ENCODE measurements at regions not wholly inside any gene's neighbourhood (a gene's known extent, or its start where the extent isn't known, plus 50 kb on each side); places are given as distances from the start of the nearest gene placed in this dataset.
"Not testable (repeated sequence)": the region's sequence is repeated elsewhere in the genome, so short reads cannot be mapped to it uniquely, and the experiment has no call there.

GRCh38 chr12:41661141-41661765, 473.1 kb downstream of the PDZRN4 start:
- H3K36me3 ChIP-seq (ENCODE audit: control insufficient read depth in 1 of 2, insufficient read depth in 2 of 2, low read length in 1 of 2), result no peaks in the 10 kb centered on the region
- H3K27ac ChIP-seq (ENCODE audit: low read depth in 1 of 2, low read length in 2 of 2), result no peak overlapping the region
- no peaks in the 10 kb centered on the region for H3K9me3 ChIP-seq (ENCODE audit: control insufficient read depth, low read length)
- H3K27me3 ChIP-seq (ENCODE audit: control insufficient read depth in 1 of 2, insufficient read depth in 2 of 2, low read length in 1 of 2), result no peaks in the 10 kb centered on the region
- 74 to 83% methylated on average over 4 of the region's 4 CpGs for WGBS, 2 donors
- H3K4me1 ChIP-seq (ENCODE audit: control insufficient read depth in 1 of 2, insufficient read depth in 2 of 2, low read length in 2 of 2), result no peaks in the 10 kb centered on the region
- no peak for DNase-seq
- no peak for ATAC-seq (ENCODE audit: low FRiP score)
- H3K4me3 ChIP-seq (ENCODE audit: low read length in 2 of 2), result no peak overlapping the region
- intact Hi-C loops (cut with DNase I), result no loop called here

- H3K4me1 ChIP-seq (ENCODE audit: control insufficient read depth in 1 of 2, insufficient read depth in 2 of 2, low read length in 2 of 2), result no peaks in the 10 kb centered on the region
- H3K4me3 ChIP-seq (ENCODE audit: low read length in 2 of 2), result no peak overlapping the region
- 88 to 92% methylated on average over 1 of the region's 1 CpG for WGBS, 2 donors
- peaks cover 3% of the 10 kb centered on the region for H3K9me3 ChIP-seq (ENCODE audit: control insufficient read depth, low read length)
- ATAC-seq (ENCODE audit: low FRiP score), result no peak
- H3K27ac ChIP-seq (ENCODE audit: low read depth in 1 of 2, low read length in 2 of 2), result no peak overlapping the region
- no peaks in the 10 kb centered on the region for H3K27me3 ChIP-seq (ENCODE audit: control insufficient read depth in 1 of 2, insufficient read depth in 2 of 2, low read length in 1 of 2)
- DNase-seq, result no peak
- H3K36me3 ChIP-seq (ENCODE audit: control insufficient read depth in 1 of 2, insufficient read depth in 2 of 2, low read length in 1 of 2), result no peaks in the 10 kb centered on the region
- intact Hi-C loops (cut with DNase I), result no loop called here
These were observed 468.3 kb downstream of the PDZRN4 start for GRCh38 chr12:41656454-41656853.

- no peak overlapping the region for H3K4me3 ChIP-seq (ENCODE audit: low read length in 2 of 2)
- H3K27me3 ChIP-seq (ENCODE audit: control insufficient read depth in 1 of 2, insufficient read depth in 2 of 2, low read length in 1 of 2), result no peaks in the 10 kb centered on the region
- WGBS, 2 donors, result 86 to 88% methylated on average over 7 of the region's 7 CpGs
- no peak overlapping the region for H3K27ac ChIP-seq (ENCODE audit: low read depth in 1 of 2, low read length in 2 of 2)
- H3K9me3 ChIP-seq (ENCODE audit: control insufficient read depth, low read length), result peaks cover 3% of the 10 kb centered on the region
- intact Hi-C loops (cut with DNase I), result no loop called here
- H3K4me1 ChIP-seq (ENCODE audit: control insufficient read depth in 1 of 2, insufficient read depth in 2 of 2, low read length in 2 of 2), result no peaks in the 10 kb centered on the region
- ATAC-seq (ENCODE audit: low FRiP score), result no peak
- no peaks in the 10 kb centered on the region for H3K36me3 ChIP-seq (ENCODE audit: control insufficient read depth in 1 of 2, insufficient read depth in 2 of 2, low read length in 1 of 2)
- DNase-seq, result no peak
These were observed 465.5 kb downstream of the PDZRN4 start for GRCh38 chr12:41653386-41654326.

GRCh38 chr12:41652981-41653380, 464.9 kb downstream of the PDZRN4 start:
- H3K36me3 ChIP-seq (ENCODE audit: control insufficient read depth in 1 of 2, insufficient read depth in 2 of 2, low read length in 1 of 2), result no peaks in the 10 kb centered on the region
- 82 to 84% methylated on average over 8 of the region's 8 CpGs for WGBS, 2 donors
- intact Hi-C loops (cut with DNase I), result no loop called here
- DNase-seq (no peak), ATAC-seq (ENCODE audit: low FRiP score) (no peak)
- H3K27ac ChIP-seq (ENCODE audit: low read depth in 1 of 2, low read length in 2 of 2), result no peak overlapping the region
- peaks cover 3% of the 10 kb centered on the region for H3K9me3 ChIP-seq (ENCODE audit: control insufficient read depth, low read length)
- no peak overlapping the region for H3K4me3 ChIP-seq (ENCODE audit: low read length in 2 of 2)
- no peaks in the 10 kb centered on the region for H3K4me1 ChIP-seq (ENCODE audit: control insufficient read depth in 1 of 2, insufficient read depth in 2 of 2, low read length in 2 of 2)
- no peaks in the 10 kb centered on the region for H3K27me3 ChIP-seq (ENCODE audit: control insufficient read depth in 1 of 2, insufficient read depth in 2 of 2, low read length in 1 of 2)

GRCh38 chr12:41645624-41646023, 457.5 kb downstream of the PDZRN4 start:
- 80 to 94% methylated on average over 1 of the region's 1 CpG for WGBS, 2 donors
- H3K27ac ChIP-seq (ENCODE audit: low read depth in 1 of 2, low read length in 2 of 2), result no peak overlapping the region
- no peaks in the 10 kb centered on the region for H3K4me1 ChIP-seq (ENCODE audit: control insufficient read depth in 1 of 2, insufficient read depth in 2 of 2, low read length in 2 of 2)

GRCh38 chr12:41642808-41643207, 454.7 kb downstream of the PDZRN4 start:
- DNase-seq; H3K27me3 ChIP-seq (ENCODE audit: control insufficient read depth in 1 of 2, insufficient read depth in 2 of 2, low read length in 1 of 2); H3K27ac ChIP-seq (ENCODE audit: low read depth in 1 of 2, low read length in 2 of 2); H3K9me3 ChIP-seq (ENCODE audit: control insufficient read depth, low read length); H3K36me3 ChIP-seq (ENCODE audit: control insufficient read depth in 1 of 2, insufficient read depth in 2 of 2, low read length in 1 of 2); ATAC-seq (ENCODE audit: low FRiP score); intact Hi-C loops (cut with DNase I); H3K4me1 ChIP-seq (ENCODE audit: control insufficient read depth in 1 of 2, insufficient read depth in 2 of 2, low read length in 2 of 2); H3K4me3 ChIP-seq (ENCODE audit: low read length in 2 of 2): not testable (repeated sequence)
- WGBS, 2 donors, result 87 to 92% methylated on average over 11 of the region's 11 CpGs

More at GRCh38 chr12:41645624-41646023, 457.5 kb downstream of the PDZRN4 start:
- intact Hi-C loops (cut with DNase I), result no loop called here
- no peak for ATAC-seq (ENCODE audit: low FRiP score)
- DNase-seq, result no peak
- no peak overlapping the region for H3K4me3 ChIP-seq (ENCODE audit: low read length in 2 of 2)
- no peaks in the 10 kb centered on the region for H3K27me3 ChIP-seq (ENCODE audit: control insufficient read depth in 1 of 2, insufficient read depth in 2 of 2, low read length in 1 of 2)
- no peaks in the 10 kb centered on the region for H3K36me3 ChIP-seq (ENCODE audit: control insufficient read depth in 1 of 2, insufficient read depth in 2 of 2, low read length in 1 of 2)
- no peaks in the 10 kb centered on the region for H3K9me3 ChIP-seq (ENCODE audit: control insufficient read depth, low read length)

GRCh38 chr12:41636653-41637052, 448.5 kb downstream of the PDZRN4 start:
- Histone ChIP-seq H3K27ac (ENCODE audit: low read depth in 1 of 2, low read length in 2 of 2) (no peak overlapping the region), H3K4me1 (ENCODE audit: control insufficient read depth in 1 of 2, insufficient read depth in 2 of 2, low read length in 2 of 2) (no peaks in the 10 kb centered on the region), H3K4me3 (ENCODE audit: low read length in 2 of 2) (no peak overlapping the region), H3K27me3 (ENCODE audit: control insufficient read depth in 1 of 2, insufficient read depth in 2 of 2, low read length in 1 of 2) (no peaks in the 10 kb centered on the region), H3K9me3 (ENCODE audit: control insufficient read depth, low read length) (no peaks in the 10 kb centered on the region), H3K36me3 (ENCODE audit: control insufficient read depth in 1 of 2, insufficient read depth in 2 of 2, low read length in 1 of 2) (no peaks in the 10 kb centered on the region)
- WGBS, 2 donors, result 86 to 88% methylated on average over 4 of the region's 4 CpGs
- intact Hi-C loops (cut with DNase I), result no loop called here
- ATAC-seq (ENCODE audit: low FRiP score), result no peak
- no peak for DNase-seq

- H3K9me3 ChIP-seq (ENCODE audit: control insufficient read depth, low read length), result no peaks in the 10 kb centered on the region
- no peaks in the 10 kb centered on the region for H3K36me3 ChIP-seq (ENCODE audit: control insufficient read depth in 1 of 2, insufficient read depth in 2 of 2, low read length in 1 of 2)
- ATAC-seq (ENCODE audit: low FRiP score) (no peak), DNase-seq (no peak)
- no peak overlapping the region for H3K4me3 ChIP-seq (ENCODE audit: low read length in 2 of 2)
- H3K27ac ChIP-seq (ENCODE audit: low read depth in 1 of 2, low read length in 2 of 2), result no peak overlapping the region
- H3K27me3 ChIP-seq (ENCODE audit: control insufficient read depth in 1 of 2, insufficient read depth in 2 of 2, low read length in 1 of 2), result no peaks in the 10 kb centered on the region
- WGBS, 2 donors, result 60 to 65% methylated on average over 5 of the region's 5 CpGs
- intact Hi-C loops (cut with DNase I), result no loop called here
- no peaks in the 10 kb centered on the region for H3K4me1 ChIP-seq (ENCODE audit: control insufficient read depth in 1 of 2, insufficient read depth in 2 of 2, low read length in 2 of 2)
These were observed 447.7 kb downstream of the PDZRN4 start for GRCh38 chr12:41635626-41636364.
